22Rv1 (cell line): ENCODE measurements at regions not wholly inside any gene's neighbourhood (a gene's known extent, or its start where the extent isn't known, plus 50 kb on each side); places are given as distances from the start of the nearest gene placed in this dataset.
A peak's percentile ranks its signal among the peaks of the same experiment; 100 is the strongest.
"Not testable (repeated sequence)": the region's sequence is repeated elsewhere in the genome, so short reads cannot be mapped to it uniquely, and the experiment has no call there.

Experiments
- H3K27ac ChIP-seq: fragments of 450-650 bp; 2 replicates; pipeline ENCODE4 v1.5.1; 2017
- CTCF ChIP-seq: fragments of 450-650 bp; IDR thresholded peaks from 2 replicates; pipeline ENCODE4 v1.5.1; 2017; ENCODE audit warnings: mild to moderate bottlenecking
- ZFX ChIP-seq: fragments of 450-650 bp; IDR thresholded peaks from 2 replicates; pipeline ENCODE4 v1.6.1; 2017; ENCODE audit warnings: antibody characterized with exemption, borderline replicate concordance

DNA sequence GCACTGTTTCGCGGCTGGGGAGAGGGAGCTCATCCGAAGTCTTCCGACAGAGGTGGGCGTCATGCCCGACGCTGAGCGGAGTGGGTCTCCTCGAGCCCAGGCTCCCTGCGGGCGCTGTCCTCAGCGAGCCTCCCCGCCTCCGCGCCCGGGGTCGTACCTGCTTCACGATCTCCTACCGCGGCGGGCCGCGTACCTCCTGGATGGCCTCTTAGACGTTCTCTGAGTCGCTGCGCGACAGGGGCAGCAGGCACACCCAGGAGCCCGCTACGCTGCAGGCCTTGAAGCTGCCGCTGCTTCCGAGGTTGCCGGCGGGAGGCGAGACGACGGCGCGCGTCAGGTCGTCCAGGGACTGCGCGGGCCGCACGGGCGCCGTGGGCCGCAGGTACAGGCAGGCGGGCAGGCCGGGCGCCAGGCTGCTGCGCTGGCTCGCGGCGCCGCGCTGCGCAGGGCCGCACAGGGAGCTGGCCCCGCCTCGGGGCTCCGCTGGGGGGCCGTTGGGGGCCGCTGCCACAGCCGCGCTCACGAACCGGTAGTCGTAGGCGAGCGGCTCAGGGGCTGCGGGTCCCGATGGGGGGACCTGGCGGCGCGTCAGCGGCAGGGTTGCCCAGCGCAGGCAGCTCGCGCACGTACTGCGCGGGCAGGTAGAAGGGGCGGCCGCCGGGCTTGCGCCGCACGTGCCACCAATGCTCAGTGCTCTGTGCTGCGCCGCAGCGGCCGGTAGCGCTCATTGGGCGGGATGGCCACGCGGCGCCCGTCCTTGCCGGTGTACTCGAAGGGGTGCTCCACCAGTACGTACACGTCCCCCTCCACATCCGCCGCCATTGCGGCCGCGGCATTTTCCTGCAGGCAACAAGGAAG, 116.4 kb upstream of the SMURF2 start:
- no peak for TF ChIP-seq CTCF
- no peak for TF ChIP-seq ZFX
- no peak overlapping the region for H3K27ac ChIP-seq

- no peak for TF ChIP-seq ZFX
- no peak for TF ChIP-seq CTCF
- H3K27ac ChIP-seq, result no peak overlapping the region
Observed at GRCh38 chr17:64777415-64778239, 115.5 kb upstream of the SMURF2 start.

DNA sequence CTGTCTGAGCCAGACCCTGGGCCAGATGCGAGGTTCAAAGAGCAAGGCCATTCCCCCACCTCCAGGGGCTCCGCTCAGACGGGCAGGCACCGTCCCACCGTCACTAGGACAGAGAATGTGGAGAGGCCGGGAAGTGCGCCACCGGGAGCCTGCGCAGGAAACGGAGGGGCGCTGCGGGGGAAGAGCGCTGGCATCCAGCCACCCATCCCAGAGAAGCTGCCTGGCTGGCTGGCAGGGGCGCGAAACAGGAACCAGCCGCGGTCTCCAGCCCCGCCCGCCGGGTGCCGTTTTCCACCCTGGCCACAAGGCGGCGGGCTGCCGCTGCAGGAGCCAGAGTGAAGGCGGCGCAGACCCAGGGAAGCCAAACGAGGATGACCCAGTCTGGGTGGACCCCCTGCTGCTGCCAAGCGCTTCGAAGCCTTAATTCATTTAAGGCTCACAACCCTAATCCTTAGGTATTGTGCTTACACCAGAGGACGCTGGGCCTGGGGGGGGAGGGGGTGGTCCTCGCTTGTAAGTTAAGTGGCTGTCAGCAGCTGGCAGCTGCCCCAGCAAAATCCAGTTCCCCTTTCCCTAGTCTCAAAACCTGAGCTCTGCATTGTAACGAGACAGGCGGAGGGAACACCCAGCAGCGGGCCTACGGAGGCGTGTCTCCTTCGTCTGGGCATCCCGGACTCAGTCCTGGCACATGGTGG, 114.8 kb upstream of the SMURF2 start:
- peak; percentile 94 for TF ChIP-seq CTCF
- not testable (repeated sequence) for H3K27ac ChIP-seq

- no peak for TF ChIP-seq ZFX
- no peak for TF ChIP-seq CTCF
- no peak overlapping the region for H3K27ac ChIP-seq
Observed at GRCh38 chr17:64775701-64776570, 113.8 kb upstream of the SMURF2 start.

DNA sequence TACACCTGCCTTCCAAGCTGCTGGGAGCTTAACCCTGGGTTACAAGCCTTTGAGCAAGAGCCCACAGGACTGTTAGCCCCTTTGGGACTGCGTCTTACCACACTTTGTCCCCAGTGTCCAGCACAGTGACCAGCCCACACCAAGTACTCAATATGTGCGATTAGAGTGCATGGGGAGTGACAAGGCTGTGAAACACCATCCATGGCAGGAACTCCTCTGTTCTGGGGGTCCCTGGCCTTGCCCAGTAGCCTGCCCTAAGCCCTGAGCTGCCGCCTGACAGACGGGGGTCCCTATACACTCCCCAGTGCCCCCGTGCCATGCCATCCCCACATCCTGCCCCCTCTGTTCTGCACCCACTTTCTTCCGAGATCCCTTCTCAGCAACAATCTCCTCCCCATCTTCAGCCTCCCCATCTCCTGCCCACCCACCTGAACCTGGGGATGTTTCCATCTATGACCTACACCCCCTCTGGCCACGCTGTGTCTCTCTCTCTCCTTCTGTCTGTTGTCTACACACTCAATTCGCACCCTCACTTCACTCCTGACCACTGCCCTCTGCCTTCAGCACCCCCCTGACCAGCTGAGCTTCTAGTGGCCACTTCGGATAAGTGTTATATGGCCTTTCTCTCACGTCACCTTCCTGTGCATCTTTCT, 112.9 kb upstream of the SMURF2 start:
- no peak for TF ChIP-seq CTCF
- no peak for TF ChIP-seq ZFX
- no peak overlapping the region for H3K27ac ChIP-seq
